Liver (tissue), 8 donors: ENCODE measurements at regions not wholly inside any gene's neighbourhood (a gene's known extent, or its start where the extent isn't known, plus 50 kb on each side); places are given as distances from the start of the nearest gene placed in this dataset.

Experiments used
- DNase-seq: peaks from one replicate; pipeline ENCODE4 v3.0.0-alpha.2; 2017; ENCODE audit warnings: low spot score
- H3K27ac ChIP-seq, 2 donors: one replicate each; pipeline ENCODE4 v1.7.0; 2013; ENCODE audit warnings: inconsistent platforms in 2 of 2, low read length in 2 of 2, control low read depth in 1 of 2, low read depth in 1 of 2, mild to moderate bottlenecking in 1 of 2
- H3K27me3 ChIP-seq, 4 donors: one replicate each; pipeline versions ENCODE4 v1.6.1 to v1.7.0; 2013; ENCODE audit warnings: low read length in 3 of 4, inconsistent platforms in 1 of 4, mild to moderate bottlenecking in 1 of 4, moderate library complexity in 1 of 4; ENCODE audit not compliant: control insufficient read depth in 4 of 4, insufficient read depth in 4 of 4
- H3K36me3 ChIP-seq, 4 donors: one replicate each; pipeline versions ENCODE4 v1.6.1 to v1.7.0; 2013; ENCODE audit warnings: low read length in 3 of 4, mild to moderate bottlenecking in 3 of 4, low read depth in 1 of 4, moderate library complexity in 1 of 4; ENCODE audit not compliant: control insufficient read depth in 4 of 4, insufficient read depth in 3 of 4
- H3K4me1 ChIP-seq, 4 donors: one replicate each; pipeline versions ENCODE4 v1.6.1 to v1.7.0; 2013; ENCODE audit warnings: low read length in 3 of 4, mild to moderate bottlenecking in 3 of 4, moderate library complexity in 1 of 4; ENCODE audit not compliant: control insufficient read depth in 4 of 4, insufficient read depth in 4 of 4
- H3K4me3 ChIP-seq, 3 donors: one replicate each; pipeline versions ENCODE4 v1.6.1 to v1.7.0; 2013; ENCODE audit warnings: low read length in 3 of 3, control low read depth in 1 of 3, low read depth in 1 of 3, mild to moderate bottlenecking in 1 of 3
- H3K9ac ChIP-seq, 2 donors: one replicate each; pipeline ENCODE4 v1.7.0; 2013; ENCODE audit warnings: low read length in 2 of 2, mild to moderate bottlenecking in 2 of 2, moderate library complexity in 2 of 2, control low read depth in 1 of 2, low read depth in 1 of 2
- H3K9me3 ChIP-seq, 4 donors: one replicate each; pipeline versions ENCODE4 v1.6.1 to v1.7.0; 2013; ENCODE audit warnings: low read length in 3 of 4; ENCODE audit not compliant: control insufficient read depth in 4 of 4
- EGR1 ChIP-seq, 2 donors: IDR thresholded peaks; 2 replicates each; pipeline ENCODE4 v1.6.1; 2016 to 2018; ENCODE audit warnings: antibody characterized with exemption in 2 of 2, low read depth in 2 of 2
- FOXA1 ChIP-seq: IDR thresholded peaks from 2 replicates; pipeline ENCODE4 v1.6.1; 2016; ENCODE audit warnings: antibody characterized with exemption
- FOXA2 ChIP-seq: IDR thresholded peaks from 2 replicates; pipeline ENCODE4 v1.6.1; 2016; ENCODE audit warnings: antibody characterized with exemption
- GABPA ChIP-seq, 2 donors: IDR thresholded peaks in 1 of 2; conservative IDR thresholded peaks in 1 of 2; 2 replicates each; pipeline ENCODE4 v1.6.1; 2016; ENCODE audit warnings: antibody characterized with exemption in 2 of 2, mild to moderate bottlenecking in 1 of 2, moderate library complexity in 1 of 2
- HNF4A ChIP-seq, 2 donors: conservative IDR thresholded peaks; 2 replicates each; pipeline ENCODE4 v1.6.1; 2016; ENCODE audit warnings: antibody characterized with exemption in 2 of 2, mild to moderate bottlenecking in 2 of 2
- HNF4G ChIP-seq: IDR thresholded peaks from 2 replicates; pipeline ENCODE4 v1.6.1; 2016; ENCODE audit warnings: antibody characterized with exemption
- JUND ChIP-seq, 2 donors: IDR thresholded peaks; 2 replicates each; pipeline ENCODE4 v1.6.1; 2016; ENCODE audit warnings: antibody characterized with exemption in 2 of 2
- NR2F2 ChIP-seq: IDR thresholded peaks from 2 replicates; pipeline ENCODE4 v1.6.1; 2016; ENCODE audit warnings: antibody characterized with exemption
- RAD21 ChIP-seq, 2 donors: IDR thresholded peaks; 2 replicates each; pipeline ENCODE4 v1.6.1; 2016; ENCODE audit warnings: antibody characterized with exemption in 2 of 2, mild to moderate bottlenecking in 2 of 2
- RXRA ChIP-seq, 2 donors: IDR thresholded peaks; 2 replicates each; pipeline ENCODE4 v1.6.1; 2017 to 2018; ENCODE audit warnings: antibody characterized with exemption in 2 of 2, mild to moderate bottlenecking in 1 of 2
- SP1 ChIP-seq: IDR thresholded peaks from 2 replicates; pipeline ENCODE4 v1.6.1; 2018; ENCODE audit warnings: antibody characterized with exemption, mild to moderate bottlenecking
- TAF1 ChIP-seq: conservative IDR thresholded peaks from 2 replicates; pipeline ENCODE4 v1.6.1; 2016; ENCODE audit warnings: antibody characterized with exemption, mild to moderate bottlenecking
- YY1 ChIP-seq: IDR thresholded peaks from 2 replicates; pipeline ENCODE4 v1.6.1; 2016; ENCODE audit warnings: antibody characterized with exemption, mild to moderate bottlenecking
- WGBS: extraction: QIAGEN DNeasy Blood & Tissue Kit; methylation state at CpG from one replicate; pipeline ENCODE4 v1.1.7; 2013; 5-methylcytosine and 5-hydroxymethylcytosine counted together
- TF ChIP-seq, protein P1 (sequence below): fragments of 150-350 bp; IDR thresholded peaks from 2 replicates; pipeline ENCODE4 v1.5.1; 2017; ENCODE audit warnings: improper control_type of control experiment, low read depth, low read length; ENCODE audit not compliant: missing input control
- TF ChIP-seq, protein P2 (sequence below): IDR thresholded peaks from 2 replicates; pipeline ENCODE4 v1.6.1; 2016; ENCODE audit warnings: antibody characterized with exemption, mild to moderate bottlenecking
- TF ChIP-seq, protein P3 (sequence below): IDR thresholded peaks from 2 replicates; pipeline ENCODE4 v1.6.1; 2016; ENCODE audit warnings: antibody characterized with exemption
- TF ChIP-seq, protein P4 (sequence below): IDR thresholded peaks from 2 replicates; pipeline ENCODE4 v1.6.1; 2016; ENCODE audit warnings: antibody characterized with exemption
- TF ChIP-seq, protein P5 (sequence below): IDR thresholded peaks from 2 replicates; pipeline ENCODE4 v1.6.1; 2016; ENCODE audit warnings: antibody characterized with exemption
- donor health status: healthy.
- donor health status: healthy.
- donor health status: healthy.
- donor health status: healthy.
- donor health status: healthy.

DNA sequence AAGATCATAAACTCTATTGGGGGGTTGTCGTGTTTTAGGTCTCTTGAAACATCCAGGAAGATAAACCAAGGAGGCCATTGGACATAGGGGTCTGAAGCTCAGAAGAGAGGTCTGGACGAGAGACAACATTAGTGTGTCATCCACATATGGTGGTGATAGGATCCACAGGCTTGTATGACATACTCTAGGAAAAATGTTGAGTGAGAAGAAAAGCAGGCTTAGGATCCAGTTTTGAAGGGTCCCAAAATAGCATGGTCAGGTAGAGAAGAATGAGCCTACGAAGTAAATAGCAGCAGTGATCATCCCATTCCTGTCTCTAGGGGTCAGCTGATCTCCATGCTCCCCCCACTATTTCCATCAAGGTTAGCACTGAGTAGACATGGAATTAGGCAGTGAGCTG is 166.8 kb downstream of the ANKRD30B start:
- TF ChIP-seq YY1 = no peak
- TF ChIP-seq GABPA (IDR thresholded peaks at IDR 0.05 in 1 of 2, conservative IDR thresholded peaks at IDR 0.05 in 1 of 2) = no peak
- TF ChIP-seq JUND (IDR thresholded peaks at IDR 0.05) = no peak
- no peak for TF ChIP-seq RXRA (IDR thresholded peaks at IDR 0.05)
- TF ChIP-seq TAF1 = no peak
- no peak overlapping the region for H3K4me3 ChIP-seq
- no peak for DNase-seq
- no peak overlapping the region for H3K27ac ChIP-seq
- H3K4me1 ChIP-seq = peaks cover 0 to 7% (median 2%) of the 10 kb centered on the region in 4 donors
- whole genome bisulfite sequencing = 85% methylated on average over 3 of the region's 3 CpGs
- H3K9me3 ChIP-seq = no peaks in the 10 kb centered on the region
- H3K9ac ChIP-seq = no peak overlapping the region
- no peaks in the 10 kb centered on the region for H3K36me3 ChIP-seq
- H3K27me3 ChIP-seq = no peaks in the 10 kb centered on the region

DNA sequence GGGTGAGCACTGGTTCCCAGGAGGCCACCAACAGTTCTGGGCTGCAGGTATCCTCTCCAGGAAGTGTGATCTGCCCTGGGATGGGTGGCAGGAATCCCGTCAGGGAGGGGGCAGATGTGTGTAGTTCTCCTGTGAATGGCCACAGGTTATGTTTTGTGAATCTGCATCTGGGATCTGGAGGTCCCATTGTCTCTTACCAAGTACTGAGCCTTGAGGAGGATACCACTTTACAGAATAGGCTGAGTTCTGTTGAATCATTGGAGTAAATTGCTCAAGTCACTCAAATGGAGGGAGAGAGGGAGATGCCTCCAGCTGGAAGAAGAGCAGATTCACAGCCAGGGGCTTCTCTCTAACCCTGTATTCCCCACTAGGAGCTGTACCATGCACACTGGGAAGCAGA is 168.2 kb downstream of the ANKRD30B start:
- WGBS = 80% methylated on average over 1 of the region's 1 CpG
- H3K27ac ChIP-seq = no peak overlapping the region
- no peak for DNase-seq
- H3K4me1 ChIP-seq = peaks cover 0 to 18% (median 7%) of the 10 kb centered on the region in 4 donors
- H3K9me3 ChIP-seq = no peaks in the 10 kb centered on the region
- no peak overlapping the region for H3K9ac ChIP-seq
- TF ChIP-seq HNF4G (no peak), HNF4A (conservative IDR thresholded peaks at IDR 0.05) (no peak), FOXA2 (no peak)
- H3K36me3 ChIP-seq = no peaks in the 10 kb centered on the region
- H3K4me3 ChIP-seq = no peak overlapping the region
- no peaks in the 10 kb centered on the region for H3K27me3 ChIP-seq

DNA sequence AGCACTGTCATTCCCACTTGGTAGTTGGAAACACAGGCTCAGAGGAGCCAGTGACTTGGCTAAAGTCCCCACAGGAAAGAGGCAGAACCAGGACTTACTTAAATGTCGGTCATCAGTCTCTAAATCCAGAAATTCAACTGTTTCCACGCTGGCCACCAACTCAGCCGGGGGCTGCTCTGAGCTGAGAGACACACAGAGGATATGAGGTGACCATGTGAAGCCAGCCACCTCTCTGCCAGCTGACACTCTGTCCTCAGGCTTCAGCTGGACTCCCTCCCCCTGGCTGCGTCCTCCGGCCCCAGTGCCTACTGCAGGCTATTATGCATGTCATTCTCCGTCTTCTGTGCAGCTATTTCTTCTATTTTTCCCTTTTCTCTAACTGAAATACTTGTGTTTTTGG is 168.9 kb downstream of the ANKRD30B start:
- no peak overlapping the region for H3K4me3 ChIP-seq
- WGBS = 91% methylated on average over 6 of the region's 6 CpGs
- H3K9me3 ChIP-seq = no peaks in the 10 kb centered on the region
- H3K9ac ChIP-seq = no peak overlapping the region
- no peaks in the 10 kb centered on the region for H3K36me3 ChIP-seq
- no peaks in the 10 kb centered on the region for H3K27me3 ChIP-seq
- DNase-seq = no peak
- H3K4me1 ChIP-seq = peaks cover 0 to 20% (median 9%) of the 10 kb centered on the region in 4 donors
- TF ChIP-seq, protein P1, sequence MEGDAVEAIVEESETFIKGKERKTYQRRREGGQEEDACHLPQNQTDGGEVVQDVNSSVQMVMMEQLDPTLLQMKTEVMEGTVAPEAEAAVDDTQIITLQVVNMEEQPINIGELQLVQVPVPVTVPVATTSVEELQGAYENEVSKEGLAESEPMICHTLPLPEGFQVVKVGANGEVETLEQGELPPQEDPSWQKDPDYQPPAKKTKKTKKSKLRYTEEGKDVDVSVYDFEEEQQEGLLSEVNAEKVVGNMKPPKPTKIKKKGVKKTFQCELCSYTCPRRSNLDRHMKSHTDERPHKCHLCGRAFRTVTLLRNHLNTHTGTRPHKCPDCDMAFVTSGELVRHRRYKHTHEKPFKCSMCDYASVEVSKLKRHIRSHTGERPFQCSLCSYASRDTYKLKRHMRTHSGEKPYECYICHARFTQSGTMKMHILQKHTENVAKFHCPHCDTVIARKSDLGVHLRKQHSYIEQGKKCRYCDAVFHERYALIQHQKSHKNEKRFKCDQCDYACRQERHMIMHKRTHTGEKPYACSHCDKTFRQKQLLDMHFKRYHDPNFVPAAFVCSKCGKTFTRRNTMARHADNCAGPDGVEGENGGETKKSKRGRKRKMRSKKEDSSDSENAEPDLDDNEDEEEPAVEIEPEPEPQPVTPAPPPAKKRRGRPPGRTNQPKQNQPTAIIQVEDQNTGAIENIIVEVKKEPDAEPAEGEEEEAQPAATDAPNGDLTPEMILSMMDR = no peak
- TF ChIP-seq FOXA1 (no peak), HNF4A (conservative IDR thresholded peaks at IDR 0.05) (no peak), RXRA (IDR thresholded peaks at IDR 0.05) (no peak), YY1 (no peak), EGR1 (IDR thresholded peaks at IDR 0.05; ENCODE audit: low read depth in 2 of 2) (no peak), HNF4G (no peak), FOXA2 (no peak), JUND (IDR thresholded peaks at IDR 0.05) (no peak), SP1 (no peak), NR2F2 (no peak), RAD21 (IDR thresholded peaks at IDR 0.05) (no peak), TAF1 (no peak), GABPA (IDR thresholded peaks at IDR 0.05 in 1 of 2, conservative IDR thresholded peaks at IDR 0.05 in 1 of 2) (no peak)
- TF ChIP-seq, protein P2, sequence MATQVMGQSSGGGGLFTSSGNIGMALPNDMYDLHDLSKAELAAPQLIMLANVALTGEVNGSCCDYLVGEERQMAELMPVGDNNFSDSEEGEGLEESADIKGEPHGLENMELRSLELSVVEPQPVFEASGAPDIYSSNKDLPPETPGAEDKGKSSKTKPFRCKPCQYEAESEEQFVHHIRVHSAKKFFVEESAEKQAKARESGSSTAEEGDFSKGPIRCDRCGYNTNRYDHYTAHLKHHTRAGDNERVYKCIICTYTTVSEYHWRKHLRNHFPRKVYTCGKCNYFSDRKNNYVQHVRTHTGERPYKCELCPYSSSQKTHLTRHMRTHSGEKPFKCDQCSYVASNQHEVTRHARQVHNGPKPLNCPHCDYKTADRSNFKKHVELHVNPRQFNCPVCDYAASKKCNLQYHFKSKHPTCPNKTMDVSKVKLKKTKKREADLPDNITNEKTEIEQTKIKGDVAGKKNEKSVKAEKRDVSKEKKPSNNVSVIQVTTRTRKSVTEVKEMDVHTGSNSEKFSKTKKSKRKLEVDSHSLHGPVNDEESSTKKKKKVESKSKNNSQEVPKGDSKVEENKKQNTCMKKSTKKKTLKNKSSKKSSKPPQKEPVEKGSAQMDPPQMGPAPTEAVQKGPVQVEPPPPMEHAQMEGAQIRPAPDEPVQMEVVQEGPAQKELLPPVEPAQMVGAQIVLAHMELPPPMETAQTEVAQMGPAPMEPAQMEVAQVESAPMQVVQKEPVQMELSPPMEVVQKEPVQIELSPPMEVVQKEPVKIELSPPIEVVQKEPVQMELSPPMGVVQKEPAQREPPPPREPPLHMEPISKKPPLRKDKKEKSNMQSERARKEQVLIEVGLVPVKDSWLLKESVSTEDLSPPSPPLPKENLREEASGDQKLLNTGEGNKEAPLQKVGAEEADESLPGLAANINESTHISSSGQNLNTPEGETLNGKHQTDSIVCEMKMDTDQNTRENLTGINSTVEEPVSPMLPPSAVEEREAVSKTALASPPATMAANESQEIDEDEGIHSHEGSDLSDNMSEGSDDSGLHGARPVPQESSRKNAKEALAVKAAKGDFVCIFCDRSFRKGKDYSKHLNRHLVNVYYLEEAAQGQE = no peak
- TF ChIP-seq, protein P3, sequence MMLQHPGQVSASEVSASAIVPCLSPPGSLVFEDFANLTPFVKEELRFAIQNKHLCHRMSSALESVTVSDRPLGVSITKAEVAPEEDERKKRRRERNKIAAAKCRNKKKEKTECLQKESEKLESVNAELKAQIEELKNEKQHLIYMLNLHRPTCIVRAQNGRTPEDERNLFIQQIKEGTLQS = no peak
- TF ChIP-seq, protein P4, sequence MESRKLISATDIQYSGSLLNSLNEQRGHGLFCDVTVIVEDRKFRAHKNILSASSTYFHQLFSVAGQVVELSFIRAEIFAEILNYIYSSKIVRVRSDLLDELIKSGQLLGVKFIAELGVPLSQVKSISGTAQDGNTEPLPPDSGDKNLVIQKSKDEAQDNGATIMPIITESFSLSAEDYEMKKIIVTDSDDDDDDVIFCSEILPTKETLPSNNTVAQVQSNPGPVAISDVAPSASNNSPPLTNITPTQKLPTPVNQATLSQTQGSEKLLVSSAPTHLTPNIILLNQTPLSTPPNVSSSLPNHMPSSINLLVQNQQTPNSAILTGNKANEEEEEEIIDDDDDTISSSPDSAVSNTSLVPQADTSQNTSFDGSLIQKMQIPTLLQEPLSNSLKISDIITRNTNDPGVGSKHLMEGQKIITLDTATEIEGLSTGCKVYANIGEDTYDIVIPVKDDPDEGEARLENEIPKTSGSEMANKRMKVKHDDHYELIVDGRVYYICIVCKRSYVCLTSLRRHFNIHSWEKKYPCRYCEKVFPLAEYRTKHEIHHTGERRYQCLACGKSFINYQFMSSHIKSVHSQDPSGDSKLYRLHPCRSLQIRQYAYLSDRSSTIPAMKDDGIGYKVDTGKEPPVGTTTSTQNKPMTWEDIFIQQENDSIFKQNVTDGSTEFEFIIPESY = no peak
- TF ChIP-seq, protein P5, sequence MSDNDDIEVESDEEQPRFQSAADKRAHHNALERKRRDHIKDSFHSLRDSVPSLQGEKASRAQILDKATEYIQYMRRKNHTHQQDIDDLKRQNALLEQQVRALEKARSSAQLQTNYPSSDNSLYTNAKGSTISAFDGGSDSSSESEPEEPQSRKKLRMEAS = no peak
- no peak overlapping the region for H3K27ac ChIP-seq
